Activated naive CD8-positive, alpha-beta T cell treated with anti-CD3 and anti-CD28 coated beads, Interleukin-2, amount 50 U/mL, for 24 hours (primary cell): ENCODE measurements at regions not wholly inside any gene's neighbourhood (a gene's known extent, or its start where the extent isn't known, plus 50 kb on each side); places are given as distances from the start of the nearest gene placed in this dataset.
A peak's percentile ranks its signal among the peaks of the same experiment; 100 is the strongest.

Experiments
- ATAC-seq: fragments of 150-1000 bp; cut with Tn5 transposase; one replicate; pipeline ENCODE4 v1.10.0; 2021
- DNase-seq: peaks from one replicate; pipeline ENCODE4 v3.0.0; 2021
- H3K27ac Mint-ChIP-seq: one replicate; pipeline ENCODE4 v1.8.0; 2021; ENCODE audit warnings: mild to moderate bottlenecking, mixed read lengths
- H3K27me3 Mint-ChIP-seq: one replicate; pipeline ENCODE4 v1.8.0; 2021; ENCODE audit warnings: mixed read lengths
- H3K36me3 Mint-ChIP-seq: one replicate; pipeline ENCODE4 v1.8.0; 2021; ENCODE audit warnings: low read depth, mixed read lengths
- H3K4me1 Mint-ChIP-seq: one replicate; pipeline ENCODE4 v1.8.0; 2021; ENCODE audit warnings: mixed read lengths
- H3K4me3 Mint-ChIP-seq: one replicate; pipeline ENCODE4 v1.8.0; 2021; ENCODE audit warnings: mild to moderate bottlenecking, moderate library complexity, mixed read lengths
- H3K9me3 Mint-ChIP-seq: one replicate; pipeline ENCODE4 v1.8.0; 2021; ENCODE audit warnings: mixed read lengths

DNA sequence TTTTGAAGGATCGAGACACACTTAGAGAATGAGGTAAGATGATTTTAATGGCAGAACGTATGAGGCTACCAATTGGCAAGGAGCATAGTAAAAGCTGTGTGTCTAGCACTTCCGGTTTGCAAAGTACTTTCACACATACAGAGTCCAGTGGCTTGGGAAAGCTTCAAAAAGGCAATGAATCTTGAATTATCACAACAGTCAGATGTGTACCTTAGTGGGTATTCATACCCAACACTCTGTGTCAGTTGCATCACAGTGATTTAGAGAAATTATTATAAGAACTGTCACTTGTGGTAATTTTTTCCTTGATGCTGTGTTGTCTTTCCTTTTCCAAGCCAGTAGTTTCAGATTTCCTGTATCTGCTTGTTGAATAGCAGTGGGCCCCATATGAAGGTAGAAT, 424.1 kb downstream of the PCNX1 start:
- Mint-ChIP-seq H3K9me3 (peaks cover 11% of the 10 kb centered on the region), H3K27ac (peak overlapping the region; percentile 83), H3K27me3 (no peaks in the 10 kb centered on the region), H3K4me3 (peak overlapping the region; percentile 7), H3K4me1 (peaks cover 77% of the 10 kb centered on the region), H3K36me3 (peaks cover 29% of the 10 kb centered on the region)
- peak; percentile 58 for ATAC-seq
- DNase-seq: no peak

- peak; percentile 27 for ATAC-seq
- Mint-ChIP-seq H3K9me3 (peaks cover 14% of the 10 kb centered on the region), H3K4me1 (peaks cover 69% of the 10 kb centered on the region)
Measured at GRCh38 chr14:71332476-71332875, 425.2 kb downstream of the PCNX1 start.

DNA sequence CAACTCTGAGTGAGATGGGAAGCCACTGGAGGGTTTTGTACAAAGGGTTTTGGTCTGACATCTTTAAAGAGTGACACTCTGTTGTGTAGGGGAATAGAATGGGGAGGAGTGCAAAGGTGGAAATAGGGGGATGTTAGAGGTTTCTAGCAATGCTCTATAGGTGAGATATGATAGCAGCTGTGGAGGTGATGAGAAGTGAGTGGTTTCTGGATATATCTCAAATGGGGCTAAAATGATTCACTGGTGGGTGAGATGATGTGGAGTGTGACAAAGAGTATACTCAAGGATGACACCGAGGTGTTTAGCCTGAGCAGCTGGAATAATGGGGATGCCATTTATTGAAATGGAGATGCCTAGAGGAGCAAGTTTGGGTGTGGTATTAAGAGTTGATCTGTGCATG, 426.4 kb downstream of the PCNX1 start:
- H3K27ac Mint-ChIP-seq: peak overlapping the region; percentile 79
- peaks cover 61% of the 10 kb centered on the region for H3K4me1 Mint-ChIP-seq
- no peak overlapping the region for H3K4me3 Mint-ChIP-seq
- ATAC-seq (peak; percentile 86), DNase-seq (no peak)
- no peaks in the 10 kb centered on the region for H3K27me3 Mint-ChIP-seq
- H3K9me3 Mint-ChIP-seq: peaks cover 19% of the 10 kb centered on the region
- H3K36me3 Mint-ChIP-seq: peaks cover 44% of the 10 kb centered on the region

More at GRCh38 chr14:71332476-71332875, 425.2 kb downstream of the PCNX1 start:
- H3K27ac Mint-ChIP-seq: peak overlapping the region; percentile 53
- DNase-seq: no peak
- peaks cover 38% of the 10 kb centered on the region for H3K36me3 Mint-ChIP-seq
- no peak overlapping the region for H3K4me3 Mint-ChIP-seq
- H3K27me3 Mint-ChIP-seq: no peaks in the 10 kb centered on the region

GRCh38 chr14:71336489-71337192, 429.4 kb downstream of the PCNX1 start:
- Mint-ChIP-seq H3K4me1 (peaks cover 45% of the 10 kb centered on the region), H3K36me3 (peaks cover 32% of the 10 kb centered on the region), H3K4me3 (no peak overlapping the region), H3K9me3 (peaks cover 19% of the 10 kb centered on the region), H3K27ac (no peak overlapping the region), H3K27me3 (no peaks in the 10 kb centered on the region)
- ATAC-seq: no peak
- no peak for DNase-seq

- peaks cover 34% of the 10 kb centered on the region for H3K4me1 Mint-ChIP-seq
- peaks cover 19% of the 10 kb centered on the region for H3K9me3 Mint-ChIP-seq
- no peaks in the 10 kb centered on the region for H3K27me3 Mint-ChIP-seq
- DNase-seq (no peak), ATAC-seq (no peak)
- H3K4me3 Mint-ChIP-seq: no peak overlapping the region
- peak overlapping the region; percentile 24 for H3K27ac Mint-ChIP-seq
- peaks cover 32% of the 10 kb centered on the region for H3K36me3 Mint-ChIP-seq
Measured at GRCh38 chr14:71338153-71338552, 430.9 kb downstream of the PCNX1 start.

GRCh38 chr14:71339650-71340415, 432.6 kb downstream of the PCNX1 start:
- peaks cover 26% of the 10 kb centered on the region for H3K36me3 Mint-ChIP-seq
- H3K27me3 Mint-ChIP-seq: no peaks in the 10 kb centered on the region
- ATAC-seq (no peak), DNase-seq (no peak)
- H3K4me3 Mint-ChIP-seq: no peak overlapping the region
- H3K27ac Mint-ChIP-seq: no peak overlapping the region
- H3K4me1 Mint-ChIP-seq: peaks cover 21% of the 10 kb centered on the region
- peaks cover 11% of the 10 kb centered on the region for H3K9me3 Mint-ChIP-seq

DNA sequence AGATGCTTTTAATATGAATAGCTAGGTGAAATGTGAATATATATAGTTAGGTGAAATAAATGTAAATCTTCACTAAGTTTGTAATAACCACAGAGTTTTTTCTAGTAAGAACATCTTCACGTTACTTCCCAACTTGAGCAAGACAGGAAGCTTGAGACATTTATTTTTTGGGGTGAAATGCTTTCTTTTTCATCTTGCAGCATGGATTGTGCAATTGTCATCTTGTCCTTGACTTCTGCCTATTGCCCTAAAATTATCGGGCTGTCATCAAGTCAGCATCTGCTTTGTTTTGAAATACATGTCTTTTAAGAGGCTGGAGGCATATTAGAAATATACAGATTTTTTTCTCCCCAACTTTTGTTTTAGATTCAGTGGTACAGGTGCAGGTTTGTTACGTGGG, 433.9 kb downstream of the PCNX1 start:
- Mint-ChIP-seq H3K27me3 (no peaks in the 10 kb centered on the region), H3K9me3 (peaks cover 8% of the 10 kb centered on the region), H3K27ac (no peak overlapping the region), H3K36me3 (peaks cover 26% of the 10 kb centered on the region), H3K4me3 (no peak overlapping the region), H3K4me1 (peaks cover 24% of the 10 kb centered on the region)
- ATAC-seq: no peak
- DNase-seq: no peak

GRCh38 chr14:71343724-71344123, 436.5 kb downstream of the PCNX1 start:
- ATAC-seq (no peak), DNase-seq (no peak)
- Mint-ChIP-seq H3K27me3 (no peaks in the 10 kb centered on the region), H3K9me3 (no peaks in the 10 kb centered on the region), H3K4me3 (no peak overlapping the region), H3K36me3 (peaks cover 20% of the 10 kb centered on the region), H3K4me1 (peaks cover 38% of the 10 kb centered on the region), H3K27ac (no peak overlapping the region)

DNA sequence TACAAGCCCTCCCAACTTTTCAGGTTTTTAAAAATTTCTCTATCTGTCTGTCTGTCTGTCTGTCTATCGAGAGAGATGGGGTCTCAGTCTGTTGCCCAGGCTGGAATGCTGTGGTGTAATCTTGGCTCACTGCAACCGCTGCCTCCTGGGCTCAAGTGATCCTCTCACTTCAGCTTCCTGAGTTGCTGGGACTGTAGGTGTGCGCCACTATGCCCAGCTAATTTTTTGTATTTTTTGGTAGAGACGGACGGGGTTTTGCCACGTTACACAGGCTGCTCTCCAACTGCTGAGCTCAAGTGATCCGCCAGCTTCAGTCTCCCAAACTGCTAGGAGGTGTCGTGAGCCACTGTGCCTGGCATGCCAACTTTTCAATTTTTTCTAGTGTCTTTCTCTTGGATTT, 437.2 kb downstream of the PCNX1 start:
- peaks cover 46% of the 10 kb centered on the region for H3K4me1 Mint-ChIP-seq

GRCh38 chr14:71346685-71347084, 439.4 kb downstream of the PCNX1 start:
- no peak overlapping the region for H3K4me3 Mint-ChIP-seq
- H3K4me1 Mint-ChIP-seq: peaks cover 51% of the 10 kb centered on the region
- H3K9me3 Mint-ChIP-seq: peaks cover 7% of the 10 kb centered on the region
- DNase-seq (no peak), ATAC-seq (no peak)
- H3K27me3 Mint-ChIP-seq: no peaks in the 10 kb centered on the region
- H3K27ac Mint-ChIP-seq: no peak overlapping the region
- H3K36me3 Mint-ChIP-seq: peaks cover 32% of the 10 kb centered on the region

More for the DNA sequence above, 437.2 kb downstream of the PCNX1 start:
- Mint-ChIP-seq H3K4me3 (no peak overlapping the region), H3K27me3 (no peaks in the 10 kb centered on the region), H3K9me3 (no peaks in the 10 kb centered on the region), H3K36me3 (peaks cover 25% of the 10 kb centered on the region), H3K27ac (no peak overlapping the region)
- no peak for ATAC-seq
- DNase-seq: no peak

DNA sequence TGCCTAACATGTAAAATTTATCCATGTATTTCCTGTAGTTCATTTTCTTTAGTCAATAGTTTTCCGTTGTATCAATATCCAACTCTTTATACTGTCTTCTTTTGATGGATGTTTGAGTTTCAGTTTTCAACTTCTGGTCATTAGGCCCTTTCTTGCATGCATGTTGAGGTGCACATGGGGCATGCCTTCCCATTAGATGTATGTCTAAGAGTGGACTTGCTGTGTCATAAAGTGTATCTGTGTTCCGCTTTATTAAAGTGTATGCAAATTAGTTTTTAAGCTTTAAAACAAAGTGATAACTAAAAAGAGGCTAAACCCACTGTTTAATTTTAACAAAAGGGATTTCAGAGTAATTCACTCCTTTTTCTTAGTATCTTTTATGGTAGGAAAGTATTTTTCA, 441.1 kb downstream of the PCNX1 start:
- no peak overlapping the region for H3K27ac Mint-ChIP-seq

DNA sequence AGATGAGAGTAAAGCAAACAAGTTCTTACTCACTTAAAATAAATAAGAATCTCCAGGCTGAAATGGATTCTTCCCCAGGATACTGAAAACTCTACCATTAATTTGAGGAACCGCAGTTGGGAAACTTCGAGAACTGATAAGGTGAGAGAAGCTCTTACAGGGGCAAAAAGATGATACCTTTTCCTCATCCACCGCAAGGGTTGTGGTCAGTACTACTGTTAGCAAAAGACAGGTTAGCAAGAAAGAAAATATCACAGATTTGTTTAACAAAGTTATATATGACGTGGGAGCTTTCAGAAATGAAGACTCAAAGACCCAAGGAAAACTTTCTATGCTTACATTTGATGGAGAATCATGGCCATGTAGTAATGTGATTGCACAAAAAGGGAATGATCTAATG, 441.6 kb downstream of the PCNX1 start:
- Mint-ChIP-seq H3K36me3 (peaks cover 50% of the 10 kb centered on the region), H3K4me1 (peaks cover 50% of the 10 kb centered on the region), H3K4me3 (no peak overlapping the region), H3K27ac (no peak overlapping the region), H3K9me3 (peaks cover 9% of the 10 kb centered on the region), H3K27me3 (no peaks in the 10 kb centered on the region)
- ATAC-seq (no peak), DNase-seq (no peak)

More for the DNA sequence above, 441.1 kb downstream of the PCNX1 start:
- Mint-ChIP-seq H3K9me3 (peaks cover 9% of the 10 kb centered on the region), H3K4me1 (peaks cover 50% of the 10 kb centered on the region), H3K27me3 (no peaks in the 10 kb centered on the region), H3K36me3 (peaks cover 46% of the 10 kb centered on the region), H3K4me3 (no peak overlapping the region)
- no peak for DNase-seq
- ATAC-seq: no peak

DNA sequence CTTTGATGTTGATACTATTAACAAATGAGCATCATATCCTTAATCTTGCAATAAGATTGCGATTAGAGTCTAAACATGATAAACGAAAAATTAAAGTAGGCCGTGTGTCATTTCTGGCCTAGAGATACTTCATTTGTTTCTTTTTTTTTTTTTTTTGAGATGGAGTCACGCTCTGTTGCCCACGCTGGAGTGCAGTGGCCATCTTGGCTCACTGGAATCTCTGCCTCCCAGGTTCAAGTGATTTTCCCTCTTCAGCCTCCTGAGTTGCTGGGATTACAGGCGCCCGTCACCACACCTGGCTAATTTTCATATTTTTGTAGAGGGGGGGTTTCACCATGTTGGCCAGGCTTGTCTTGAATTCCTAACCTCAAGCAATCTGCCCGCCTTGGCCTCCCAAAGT, 446.9 kb downstream of the PCNX1 start:
- DNase-seq (no peak), ATAC-seq (no peak)
- peaks cover 21% of the 10 kb centered on the region for H3K9me3 Mint-ChIP-seq
- H3K4me3 Mint-ChIP-seq: no peak overlapping the region
- H3K36me3 Mint-ChIP-seq: peaks cover 55% of the 10 kb centered on the region
- H3K4me1 Mint-ChIP-seq: peaks cover 51% of the 10 kb centered on the region
- H3K27ac Mint-ChIP-seq: no peak overlapping the region
- no peaks in the 10 kb centered on the region for H3K27me3 Mint-ChIP-seq

DNA sequence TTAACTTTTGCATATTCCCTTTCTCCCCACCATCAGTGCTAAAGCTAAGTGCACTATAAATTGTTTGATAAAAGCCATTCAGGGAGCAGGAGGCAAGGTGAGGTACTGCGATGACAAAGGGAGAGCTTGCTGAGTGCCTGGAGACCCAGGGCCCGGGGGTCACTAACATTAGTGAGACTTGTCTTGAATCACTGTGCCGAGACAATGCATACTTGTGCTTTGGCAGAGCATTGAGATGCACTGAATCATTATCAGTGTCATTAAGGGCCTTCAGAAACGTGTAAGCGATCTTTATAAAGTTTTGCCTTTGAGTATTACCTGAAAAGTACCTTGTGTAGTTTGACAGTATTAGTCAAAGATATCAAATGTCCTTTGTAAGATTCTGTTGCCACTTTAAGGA, 447.5 kb downstream of the PCNX1 start:
- H3K9me3 Mint-ChIP-seq: peaks cover 28% of the 10 kb centered on the region
- H3K27ac Mint-ChIP-seq: no peak overlapping the region
- H3K27me3 Mint-ChIP-seq: no peaks in the 10 kb centered on the region
- ATAC-seq: no peak
- H3K4me1 Mint-ChIP-seq: peaks cover 51% of the 10 kb centered on the region
- H3K36me3 Mint-ChIP-seq: peaks cover 57% of the 10 kb centered on the region
- no peak overlapping the region for H3K4me3 Mint-ChIP-seq
- DNase-seq: no peak
